ENCODE measurements at regions not wholly inside any gene's neighbourhood (a gene's known extent, or its start where the extent isn't known, plus 50 kb on each side); places are given as distances from the start of the nearest gene placed in this dataset.

DNA sequence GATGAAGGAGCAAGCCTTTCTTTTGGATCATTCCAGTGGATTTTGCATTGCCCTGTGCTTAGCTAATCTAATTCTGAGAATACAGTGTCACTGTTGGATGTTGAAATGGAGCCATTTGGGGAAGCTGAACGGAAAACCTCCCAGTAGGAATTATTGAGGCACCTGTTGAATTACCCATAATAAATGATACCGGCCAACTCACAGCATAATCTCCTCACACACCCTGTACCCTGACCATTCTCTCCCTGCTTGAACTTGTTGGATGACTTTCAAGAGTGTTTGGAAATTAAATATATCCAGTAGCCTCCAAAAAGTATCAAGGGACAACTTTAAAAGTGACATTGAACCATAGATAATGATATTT, 171.4 kb upstream of the HES1 start:
- TF ChIP-seq POLR2A (IDR thresholded peaks at IDR 0.05; ENCODE audit: borderline replicate concordance, extremely low read depth, insufficient read depth, insufficient read length) = no peak
- TF ChIP-seq CTCF (IDR thresholded peaks at IDR 0.05 in 2 of 3, conservative IDR thresholded peaks at IDR 0.05 in 1 of 3; ENCODE audit: borderline replicate concordance in 1 of 3, insufficient read depth in 1 of 3, low read depth in 2 of 3, low read length in 2 of 3) = no peak
- TF ChIP-seq EZH2 (IDR thresholded peaks at IDR 0.05) = no peak
- TF ChIP-seq, protein P1, sequence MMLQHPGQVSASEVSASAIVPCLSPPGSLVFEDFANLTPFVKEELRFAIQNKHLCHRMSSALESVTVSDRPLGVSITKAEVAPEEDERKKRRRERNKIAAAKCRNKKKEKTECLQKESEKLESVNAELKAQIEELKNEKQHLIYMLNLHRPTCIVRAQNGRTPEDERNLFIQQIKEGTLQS (IDR thresholded peaks at IDR 0.05) = no peak
- TF ChIP-seq EZH2phosphoT487 (IDR thresholded peaks at IDR 0.05; ENCODE audit: borderline replicate concordance) = no peak
